ENCODE measurements at regions not wholly inside any gene's neighbourhood (a gene's known extent, or its start where the extent isn't known, plus 50 kb on each side); places are given as distances from the start of the nearest gene placed in this dataset.

GRCh38 chr6:27669624-27670301 is 196.9 kb upstream of the ZNF184 start (continued):
- TF ChIP-seq TOE1 (CRISPR knock-in tag; IDR thresholded peaks at IDR 0.05) (no peak), GABPA (IDR thresholded peaks at IDR 0.05; ENCODE audit: low read depth, low read length) (no peak), GABPA (CRISPR knock-in tag; IDR thresholded peaks at IDR 0.05; ENCODE audit: low read depth) (no peak), ZSCAN21 (CRISPR knock-in tag; IDR thresholded peaks at IDR 0.05; ENCODE audit: borderline replicate concordance) (no peak), ZNF770 (CRISPR knock-in tag; IDR thresholded peaks at IDR 0.05) (peak; percentile 17; the same call in 1 of the 2 replicates), PCBP2 (optimal IDR thresholded peaks at IDR 0.05; ENCODE audit: low read depth, low read length, poor library complexity, severe bottlenecking) (no peak), MEIS1 (CRISPR knock-in tag; IDR thresholded peaks at IDR 0.05; ENCODE audit: borderline replicate concordance) (0 out of 2 replicates have a peak, but pooled peaks have one; percentile 18), KDM3A (CRISPR knock-in tag; IDR thresholded peaks at IDR 0.05; ENCODE audit: low read depth) (peak; percentile 12; the same call in 1 of the 2 replicates), ZMAT3 (CRISPR knock-in tag; conservative IDR thresholded peaks at IDR 0.05) (peak; percentile 73; the same call in 1 of the 2 replicates), PHF21A (CRISPR knock-in tag; IDR thresholded peaks at IDR 0.05) (peak; percentile 8; the same call in 1 of the 2 replicates), NR2F2 (IDR thresholded peaks at IDR 0.05; ENCODE audit: borderline replicate concordance, low read depth) (no peak), ZNF572 (CRISPR knock-in tag; IDR thresholded peaks at IDR 0.05) (no peak), LRRFIP1 (CRISPR knock-in tag; conservative IDR thresholded peaks at IDR 0.05) (no peak)
- TF ChIP-seq, protein P1, sequence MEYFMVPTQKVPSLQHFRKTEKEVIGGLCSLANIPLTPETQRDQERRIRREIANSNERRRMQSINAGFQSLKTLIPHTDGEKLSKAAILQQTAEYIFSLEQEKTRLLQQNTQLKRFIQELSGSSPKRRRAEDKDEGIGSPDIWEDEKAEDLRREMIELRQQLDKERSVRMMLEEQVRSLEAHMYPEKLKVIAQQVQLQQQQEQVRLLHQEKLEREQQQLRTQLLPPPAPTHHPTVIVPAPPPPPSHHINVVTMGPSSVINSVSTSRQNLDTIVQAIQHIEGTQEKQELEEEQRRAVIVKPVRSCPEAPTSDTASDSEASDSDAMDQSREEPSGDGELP (IDR thresholded peaks at IDR 0.05; ENCODE audit: borderline replicate concordance, low read depth) = no peak
- TF ChIP-seq, protein P2, sequence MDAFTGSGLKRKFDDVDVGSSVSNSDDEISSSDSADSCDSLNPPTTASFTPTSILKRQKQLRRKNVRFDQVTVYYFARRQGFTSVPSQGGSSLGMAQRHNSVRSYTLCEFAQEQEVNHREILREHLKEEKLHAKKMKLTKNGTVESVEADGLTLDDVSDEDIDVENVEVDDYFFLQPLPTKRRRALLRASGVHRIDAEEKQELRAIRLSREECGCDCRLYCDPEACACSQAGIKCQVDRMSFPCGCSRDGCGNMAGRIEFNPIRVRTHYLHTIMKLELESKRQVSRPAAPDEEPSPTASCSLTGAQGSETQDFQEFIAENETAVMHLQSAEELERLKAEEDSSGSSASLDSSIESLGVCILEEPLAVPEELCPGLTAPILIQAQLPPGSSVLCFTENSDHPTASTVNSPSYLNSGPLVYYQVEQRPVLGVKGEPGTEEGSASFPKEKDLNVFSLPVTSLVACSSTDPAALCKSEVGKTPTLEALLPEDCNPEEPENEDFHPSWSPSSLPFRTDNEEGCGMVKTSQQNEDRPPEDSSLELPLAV (CRISPR knock-in tag; conservative IDR thresholded peaks at IDR 0.05; ENCODE audit: low read depth) = no peak

All from HepG2 (cell line).